Kidney (tissue), 13 donors: ENCODE measurements at regions not wholly inside any gene's neighbourhood (a gene's known extent, or its start where the extent isn't known, plus 50 kb on each side); places are given as distances from the start of the nearest gene placed in this dataset.
"Not testable (repeated sequence)": the region's sequence is repeated elsewhere in the genome, so short reads cannot be mapped to it uniquely, and the experiment has no call there.

Experiments used
- DNase-seq, 5 donors: peaks; one replicate each; pipeline ENCODE4 v3.0.0-alpha.2; 2013 to 2020
- FAIRE-seq: peaks from 2 replicates; lab custom pipeline; 2012; peaks lifted over from hg19 to GRCh38; lab: Jason Lieb, UNC
- H3K27ac ChIP-seq, 2 donors: one replicate each; pipeline ENCODE4 v1.7.0; 2013; ENCODE audit warnings: low read depth in 2 of 2, low read length in 2 of 2, inconsistent platforms in 1 of 2
- H3K27me3 ChIP-seq: one replicate; pipeline ENCODE4 v1.7.1; 2013; ENCODE audit warnings: low read length, inconsistent platforms; ENCODE audit not compliant: control insufficient read depth, insufficient read depth
- H3K36me3 ChIP-seq, 3 donors: one replicate each; pipeline versions ENCODE4 v1.7.0 to v1.7.1; 2013; ENCODE audit warnings: low read length in 3 of 3, control low read depth in 1 of 3, inconsistent platforms in 1 of 3; ENCODE audit not compliant: insufficient read depth in 3 of 3, control insufficient read depth in 2 of 3
- H3K4me1 ChIP-seq, 3 donors: one replicate each; pipeline versions ENCODE4 v1.7.0 to v1.7.1; 2013; ENCODE audit warnings: low read length in 3 of 3, inconsistent platforms in 1 of 3, low read depth in 1 of 3; ENCODE audit not compliant: control insufficient read depth in 2 of 3, insufficient read depth in 2 of 3
- H3K4me3 ChIP-seq, 3 donors: one replicate each; pipeline versions ENCODE4 v1.7.0 to v1.8.1; 2013; ENCODE audit warnings: low read length in 3 of 3, control low read depth in 1 of 3, inconsistent platforms in 1 of 3
- H3K9ac ChIP-seq, 3 donors: one replicate each; pipeline versions ENCODE4 v1.7.0 to v1.7.1; 2013; ENCODE audit warnings: low read length in 3 of 3, control low read depth in 1 of 3, inconsistent platforms in 1 of 3
- H3K9me3 ChIP-seq, 3 donors: one replicate each; pipeline versions ENCODE4 v1.7.0 to v1.7.1; 2013; ENCODE audit warnings: low read length in 3 of 3, control low read depth in 1 of 3, inconsistent platforms in 1 of 3; ENCODE audit not compliant: control insufficient read depth in 2 of 3, insufficient read depth in 1 of 3
- CTCF ChIP-seq: IDR thresholded peaks from 3 replicates; pipeline ENCODE4 v1.5.1; 2012; ENCODE audit warnings: mild to moderate bottlenecking, moderate library complexity, borderline replicate concordance; ENCODE audit not compliant: insufficient read depth; ENCODE audit errors: extremely low read depth
- intact Hi-C: fragments of 100-400 bp; cut with DNase I; formaldehyde crosslinking; loops from one replicate; pipeline ENCODE4 v1.11.1; 2022
- donor health status: control.
- donor health status: control.
- donor health status: control.
- donor health status: control.
- donor health status: control.
- donor health status: DM: yes; HTN: yes; CAD: no.
- donor health status: Normal renal cell carcinoma (clear cell type).

- Histone ChIP-seq H3K4me1 (no peaks in the 10 kb centered on the region), H3K9me3 (no peaks in the 10 kb centered on the region), H3K27me3 (no peaks in the 10 kb centered on the region), H3K9ac (no peak overlapping the region), H3K4me3 (no peak overlapping the region), H3K27ac (no peak overlapping the region), H3K36me3 (no peaks in the 10 kb centered on the region)
- FAIRE-seq (no peak), DNase-seq (no peak)
- no peak for TF ChIP-seq CTCF
- intact Hi-C loops, result no loop called here
Measured at GRCh38 chr18:56488739-56489138, 149.7 kb downstream of the TXNL1 start.

GRCh38 chr18:56487801-56488200 lies 150.6 kb downstream of the TXNL1 start:
- no peak for DNase-seq

GRCh38 chr18:56483386-56483785 lies 155.0 kb downstream of the TXNL1 start:
- Histone ChIP-seq H3K27me3 (no peaks in the 10 kb centered on the region), H3K4me3 (no peak overlapping the region), H3K27ac (no peak overlapping the region), H3K9me3 (no peaks in the 10 kb centered on the region), H3K9ac (no peak overlapping the region), H3K4me1 (no peaks in the 10 kb centered on the region), H3K36me3 (no peaks in the 10 kb centered on the region)
- intact Hi-C loops, result no loop called here
- no peak for TF ChIP-seq CTCF
- DNase-seq (no peak), FAIRE-seq (no peak)

More at GRCh38 chr18:56487801-56488200, 150.6 kb downstream of the TXNL1 start:
- Histone ChIP-seq H3K27ac (no peak overlapping the region), H3K36me3 (no peaks in the 10 kb centered on the region), H3K4me1 (no peaks in the 10 kb centered on the region), H3K9ac (no peak overlapping the region), H3K27me3 (no peaks in the 10 kb centered on the region), H3K4me3 (no peak overlapping the region), H3K9me3 (no peaks in the 10 kb centered on the region)
- intact Hi-C loops, result no loop called here
- FAIRE-seq, result no peak
- no peak for TF ChIP-seq CTCF

GRCh38 chr18:56482813-56483212 lies 155.6 kb downstream of the TXNL1 start:
- FAIRE-seq, H3K4me1 ChIP-seq, H3K27ac ChIP-seq, H3K4me3 ChIP-seq, H3K9ac ChIP-seq, H3K36me3 ChIP-seq, H3K27me3 ChIP-seq, H3K9me3 ChIP-seq, DNase-seq, intact Hi-C loops: not testable (repeated sequence)
